ENCODE measurements at regions not wholly inside any gene's neighbourhood (a gene's known extent, or its start where the extent isn't known, plus 50 kb on each side); places are given as distances from the start of the nearest gene placed in this dataset.
"Not testable (repeated sequence)": the region's sequence is repeated elsewhere in the genome, so short reads cannot be mapped to it uniquely, and the experiment has no call there.

GRCh38 chr11:44389963-44390605 is 80.1 kb upstream of the ALX4 start:
- Histone ChIP-seq H3K27me3 (no peaks in the 10 kb centered on the region), H3K36me3 (replicated peaks in 1 of 2; ENCODE audit: insufficient read depth in 1 of 2, low read depth in 2 of 2) (no peaks in the 10 kb centered on the region), H3K9me3 (peaks cover 0 to 8% (median 0%) of the 10 kb centered on the region in 3 donors), H3K4me3 (no peak overlapping the region), H3K4me1 (no peaks in the 10 kb centered on the region), H3K27ac (no peak overlapping the region)
- intact Hi-C loops (cut with DNase I) = no loop called here
- 78 to 84% methylated on average over 3 of the region's 3 CpGs for WGBS, 2 donors
- ATAC-seq = no peak
- no peak for TF ChIP-seq POLR2A (IDR thresholded peaks at IDR 0.05)
- no peak for TF ChIP-seq CTCF (IDR thresholded peaks at IDR 0.05)
- no peak for DNase-seq

GRCh38 chr11:44391004-44391403 is 81.1 kb upstream of the ALX4 start:
- H3K4me3 ChIP-seq; intact Hi-C loops (cut with DNase I); ATAC-seq; H3K36me3 ChIP-seq (replicated peaks in 1 of 2; ENCODE audit: insufficient read depth in 1 of 2, low read depth in 2 of 2); H3K27me3 ChIP-seq; H3K27ac ChIP-seq; H3K4me1 ChIP-seq; H3K9me3 ChIP-seq; DNase-seq: not testable (repeated sequence)
- WGBS, 2 donors = 64 to 73% methylated on average over 3 of the region's 3 CpGs

- H3K27me3 ChIP-seq; H3K4me3 ChIP-seq; intact Hi-C loops (cut with DNase I); H3K27ac ChIP-seq; H3K9me3 ChIP-seq; H3K36me3 ChIP-seq (replicated peaks in 1 of 2; ENCODE audit: insufficient read depth in 1 of 2, low read depth in 2 of 2); DNase-seq; H3K4me1 ChIP-seq; ATAC-seq: not testable (repeated sequence)
- WGBS, 2 donors = 48 to 65% methylated on average over 8 to 10 of the region's 10 CpGs
Measured at GRCh38 chr11:44396746-44397145, 86.8 kb upstream of the ALX4 start.

- intact Hi-C loops (cut with DNase I) = no loop called here
- H3K36me3 ChIP-seq (replicated peaks in 1 of 2; ENCODE audit: insufficient read depth in 1 of 2, low read depth in 2 of 2) = no peaks in the 10 kb centered on the region
- no peak overlapping the region for H3K4me3 ChIP-seq
- DNase-seq (no peak), ATAC-seq (no peak)
- H3K4me1 ChIP-seq = no peaks in the 10 kb centered on the region
- no peaks in the 10 kb centered on the region for H3K27me3 ChIP-seq
- H3K9me3 ChIP-seq = no peaks in the 10 kb centered on the region
- WGBS, 2 donors = 20 to 62% methylated on average over 1 to 7 of the region's 7 CpGs
- H3K27ac ChIP-seq = no peak overlapping the region
- TF ChIP-seq POLR2A (IDR thresholded peaks at IDR 0.05) (no peak), CTCF (IDR thresholded peaks at IDR 0.05) (no peak)
Measured at GRCh38 chr11:44397586-44398178, 87.7 kb upstream of the ALX4 start.

- Histone ChIP-seq H3K4me3 (no peak overlapping the region), H3K27me3 (no peaks in the 10 kb centered on the region), H3K36me3 (replicated peaks in 1 of 2; ENCODE audit: insufficient read depth in 1 of 2, low read depth in 2 of 2) (no peaks in the 10 kb centered on the region), H3K4me1 (no peaks in the 10 kb centered on the region), H3K9me3 (no peaks in the 10 kb centered on the region), H3K27ac (no peak overlapping the region)
- no peak for TF ChIP-seq POLR2A (IDR thresholded peaks at IDR 0.05)
- no peak for TF ChIP-seq CTCF (IDR thresholded peaks at IDR 0.05)
- 53 to 66% methylated on average over 9 to 15 of the region's 15 CpGs for WGBS, 2 donors
- DNase-seq = no peak
- intact Hi-C loops (cut with DNase I) = no loop called here
- ATAC-seq = no peak
Measured at GRCh38 chr11:44398266-44399030, 88.5 kb upstream of the ALX4 start.
